Middle frontal gyrus (tissue), 1 donor: ENCODE measurements at regions not wholly inside any gene's neighbourhood (a gene's known extent, or its start where the extent isn't known, plus 50 kb on each side); places are given as distances from the start of the nearest gene placed in this dataset.
"Not testable (repeated sequence)": the region's sequence is repeated elsewhere in the genome, so short reads cannot be mapped to it uniquely, and the experiment has no call there.

Experiments
- DNase-seq: peaks from one replicate; pipeline ENCODE4 v3.0.0-alpha.2; 2015; ENCODE audit warnings: low spot score; ENCODE audit errors: extremely low spot score

DNA sequence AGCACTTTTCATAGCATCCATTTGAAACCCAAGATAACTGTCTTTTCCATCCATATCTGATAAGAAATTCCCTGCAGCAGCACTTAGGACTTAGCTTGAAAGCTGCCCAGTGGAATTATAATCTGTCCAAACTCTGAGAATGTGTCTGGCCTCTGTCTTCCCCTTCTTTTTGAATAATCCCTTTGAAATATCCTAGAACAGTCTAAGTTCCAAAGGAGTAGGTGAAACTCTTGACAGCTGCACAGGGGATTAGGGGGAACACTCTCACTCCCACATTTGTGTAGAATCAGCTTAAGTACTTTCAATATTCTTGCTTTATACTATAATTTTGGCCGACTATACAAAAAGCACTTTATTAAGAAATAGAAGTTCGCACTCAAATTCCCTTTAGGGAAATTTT lies 157.7 kb downstream of the PAPSS1 start:
- DNase-seq = no peak

DNA sequence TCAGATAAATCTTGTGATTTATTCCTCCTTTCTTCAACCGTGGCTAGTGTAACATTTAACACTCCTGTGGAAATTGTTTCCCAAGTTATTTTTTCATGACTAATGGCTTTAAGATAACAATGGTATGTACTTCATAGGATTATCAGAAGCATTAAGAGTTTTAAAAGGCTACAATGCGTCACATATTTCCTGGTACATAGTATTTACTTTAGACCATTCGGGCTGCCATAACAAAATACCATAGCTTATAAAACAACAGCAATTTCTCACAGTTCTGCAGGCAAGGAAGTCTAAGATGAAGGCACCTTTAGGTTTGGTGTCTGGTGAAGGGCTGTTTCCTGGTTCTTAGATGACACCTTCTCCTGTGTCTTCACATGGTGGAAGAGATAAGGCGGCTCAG lies 158.6 kb downstream of the PAPSS1 start:
- no peak for DNase-seq

DNA sequence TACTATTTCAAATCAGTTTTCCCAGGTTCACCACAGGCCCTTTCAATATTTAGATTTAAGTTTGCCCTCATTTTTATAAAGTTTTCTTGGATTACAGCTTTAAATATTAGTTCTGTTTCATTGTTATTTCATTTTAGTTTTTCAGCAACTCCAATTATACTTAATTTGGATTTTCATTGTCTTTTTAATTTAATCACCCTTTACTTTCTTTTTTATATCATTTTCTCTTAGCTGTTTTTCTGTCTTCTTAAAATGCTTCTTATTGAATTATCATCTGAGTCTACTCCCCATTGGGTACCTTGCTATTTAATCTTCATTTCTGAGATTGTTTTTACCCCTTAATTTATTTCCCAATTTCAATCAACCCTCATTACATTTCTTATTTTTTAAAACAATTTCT lies 160.4 kb downstream of the PAPSS1 start:
- no peak for DNase-seq

GRCh38 chr4:107552306-107552705 lies 167.7 kb downstream of the PAPSS1 start:
- DNase-seq = no peak

- DNase-seq = no peak
Observed at GRCh38 chr4:107548211-107548905, 171.7 kb downstream of the PAPSS1 start.

DNA sequence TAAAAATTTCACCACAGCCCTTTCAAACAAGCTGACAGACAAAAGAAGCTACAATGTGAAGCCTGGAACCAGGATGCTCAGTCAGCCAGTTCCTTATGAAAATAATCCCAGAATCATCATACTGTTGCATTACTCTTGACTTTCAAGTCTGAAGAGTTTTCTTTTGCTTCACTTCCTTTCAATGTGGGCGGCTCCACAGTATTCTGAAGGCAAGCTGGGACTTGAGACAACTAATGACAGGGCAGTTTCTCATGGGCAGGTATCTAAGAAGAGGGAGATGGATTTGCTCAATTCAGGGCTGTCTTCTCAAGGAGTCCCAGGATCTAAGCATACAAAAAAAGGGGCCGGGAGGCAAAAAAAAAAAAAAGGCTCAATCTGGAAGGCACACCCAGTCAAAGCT lies 173.4 kb downstream of the PAPSS1 start:
- DNase-seq = no peak

GRCh38 chr4:107541511-107541910 lies 178.5 kb downstream of the PAPSS1 start:
- DNase-seq = no peak

DNA sequence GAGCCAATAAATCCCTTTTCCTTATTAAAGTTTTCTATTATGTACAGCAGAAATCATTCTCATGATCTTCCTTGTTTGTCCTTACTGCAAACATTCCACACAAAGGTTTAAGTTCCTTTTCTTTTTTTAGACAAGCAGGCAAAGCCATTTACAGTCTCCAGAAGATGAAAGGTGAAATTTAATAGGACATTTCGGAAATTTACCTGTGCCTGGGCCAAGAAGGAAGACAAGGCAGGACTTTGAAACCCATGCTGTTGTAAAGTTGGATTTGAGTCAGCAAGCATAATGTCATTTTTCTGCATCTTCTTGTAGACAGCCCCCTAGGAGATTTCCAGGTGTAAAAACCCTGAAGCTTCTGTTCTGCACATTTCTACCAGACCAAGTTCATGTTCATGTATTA lies 188.1 kb downstream of the PAPSS1 start:
- DNase-seq = no peak

- no peak for DNase-seq
Observed at GRCh38 chr4:107520368-107520767, 199.7 kb downstream of the PAPSS1 start.

DNA sequence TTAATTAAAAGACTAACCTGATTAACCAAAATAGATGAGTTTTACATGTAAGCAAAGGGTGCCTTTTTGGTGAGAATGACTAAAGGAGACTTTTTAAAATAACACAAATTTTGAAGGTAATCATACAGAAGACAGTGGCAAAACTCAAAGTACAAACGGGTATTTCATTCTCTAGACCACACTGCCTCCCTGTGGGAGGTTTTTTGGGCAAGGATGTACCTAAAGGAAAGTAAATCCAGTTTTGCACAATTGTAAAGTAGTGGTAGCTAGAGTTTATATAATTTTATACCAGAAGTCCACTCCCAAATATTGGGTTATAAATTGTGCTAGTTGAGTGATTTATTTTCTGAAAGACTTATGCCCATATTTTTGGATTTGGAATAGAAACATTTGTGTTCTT lies 201.0 kb downstream of the PAPSS1 start:
- DNase-seq = no peak

DNA sequence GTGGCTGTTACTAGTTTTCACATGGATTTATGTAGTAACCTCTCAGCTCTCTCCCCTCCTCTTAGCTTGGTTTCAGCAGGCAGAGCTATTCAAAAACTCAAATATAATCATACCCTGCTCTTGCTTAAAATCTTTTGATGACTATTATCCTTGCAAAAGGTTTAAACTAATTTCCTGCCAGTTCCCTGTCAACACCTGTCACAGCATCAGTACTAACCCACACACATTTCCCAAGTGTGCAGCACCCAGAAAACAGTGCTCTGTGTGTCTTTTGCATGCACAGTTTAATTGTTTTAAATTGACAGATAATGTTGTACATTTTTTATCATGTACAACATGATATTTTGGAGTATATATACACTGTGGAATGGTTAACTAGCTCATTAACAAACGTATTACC lies 202.0 kb downstream of the PAPSS1 start:
- DNase-seq = no peak

DNA sequence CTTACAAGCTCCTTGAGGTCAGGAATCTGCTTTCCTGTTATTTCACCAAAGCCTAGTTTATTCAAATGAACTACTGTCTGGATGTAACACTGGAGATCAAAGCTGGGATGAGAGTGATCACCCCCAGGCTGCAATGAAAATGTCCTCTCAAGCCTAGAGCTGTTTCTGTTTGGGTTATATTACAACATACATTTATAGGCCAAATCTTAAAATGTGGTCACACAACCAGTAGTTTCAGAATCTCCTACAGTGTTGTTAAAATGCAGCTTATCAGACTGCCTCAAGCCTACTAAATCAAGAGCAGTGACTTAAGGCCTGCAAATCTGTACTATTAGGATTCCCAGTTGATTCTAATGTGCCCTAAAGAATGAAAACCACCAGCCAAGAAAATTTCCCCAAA lies 207.5 kb downstream of the PAPSS1 start:
- DNase-seq = no peak

DNA sequence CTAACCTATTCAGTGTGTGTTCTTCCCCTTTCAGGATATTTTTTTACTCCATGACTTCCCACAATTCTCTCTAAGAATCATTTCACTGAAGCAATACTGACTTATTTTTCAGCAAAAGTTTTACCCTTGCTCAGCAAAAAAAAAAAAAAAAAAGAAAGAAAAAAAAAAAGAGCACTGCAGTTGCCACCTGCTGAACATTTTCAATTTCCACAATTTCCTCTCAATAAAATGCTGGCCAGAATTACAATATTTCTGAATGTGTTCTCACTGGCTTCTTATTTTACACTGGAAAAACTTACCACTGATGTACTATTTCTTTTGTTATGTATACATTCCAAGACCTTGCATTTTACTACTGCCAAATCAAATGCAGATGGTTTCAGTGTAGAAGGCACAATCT lies 210.4 kb downstream of the PAPSS1 start:
- no peak for DNase-seq

GRCh38 chr4:107500551-107500950 lies 219.5 kb downstream of the PAPSS1 start:
- no peak for DNase-seq

- no peak for DNase-seq
Observed at GRCh38 chr4:107497054-107497453, 223.0 kb downstream of the PAPSS1 start.

DNA sequence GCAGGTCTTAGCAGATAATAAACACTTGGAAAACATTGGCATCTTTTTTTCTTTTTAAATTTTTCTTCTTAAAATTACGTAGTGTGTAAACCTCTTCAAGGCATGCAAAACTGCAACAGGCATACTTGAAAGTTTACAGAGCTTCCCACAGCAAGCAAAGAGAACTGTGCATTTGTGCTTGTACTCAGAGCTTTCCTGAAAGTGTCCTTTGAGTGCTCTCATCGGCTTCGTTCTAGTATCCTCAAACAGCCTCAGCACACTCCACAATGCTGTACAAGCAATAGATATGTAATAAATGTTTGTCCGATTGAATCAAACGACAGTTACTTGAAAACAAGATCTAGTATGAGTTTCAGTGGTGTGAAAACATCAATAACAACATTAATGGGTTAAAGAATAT lies 227.5 kb downstream of the PAPSS1 start:
- no peak for DNase-seq

DNA sequence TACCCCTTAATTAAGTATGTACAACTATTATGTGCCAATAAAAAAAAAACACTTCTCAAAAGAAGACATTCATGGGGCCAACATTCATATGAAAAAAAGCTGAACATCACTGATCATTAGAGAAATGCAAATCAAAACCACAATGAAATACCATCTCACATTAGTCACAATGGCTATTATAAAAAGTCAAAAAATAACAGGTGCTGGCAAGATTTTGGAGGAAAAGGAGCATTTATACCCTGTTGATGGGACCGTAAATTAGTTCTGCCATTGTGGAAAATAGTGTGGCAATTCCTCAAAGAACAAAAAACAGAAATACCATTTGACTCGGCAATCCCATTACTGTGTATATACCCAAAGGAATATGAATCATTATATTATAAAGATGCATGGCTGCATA lies 229.9 kb downstream of the PAPSS1 start:
- no peak for DNase-seq

- DNase-seq = not testable (repeated sequence)
Observed at GRCh38 chr4:107483621-107484020, 236.4 kb downstream of the PAPSS1 start.

DNA sequence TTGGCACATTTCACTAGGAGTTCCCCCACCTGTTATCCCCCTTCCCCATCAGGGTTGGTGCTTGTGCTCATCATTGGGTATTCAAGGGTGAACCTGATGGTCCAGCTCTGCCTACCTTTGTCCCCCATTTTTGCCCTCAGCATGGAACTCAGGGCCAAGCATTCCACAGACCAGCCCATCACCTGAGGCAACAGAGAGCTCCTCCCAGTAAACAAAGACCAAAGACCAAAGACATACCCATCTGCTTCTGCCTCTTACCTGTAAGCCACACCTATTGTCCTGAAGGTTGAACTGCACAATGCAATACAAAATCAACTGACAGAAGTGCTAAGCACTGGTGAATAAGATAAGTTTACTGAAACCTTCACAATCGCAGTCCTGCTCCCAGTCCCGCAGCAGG lies 237.5 kb downstream of the PAPSS1 start:
- no peak for DNase-seq

GRCh38 chr4:107478327-107478980 lies 241.6 kb downstream of the PAPSS1 start:
- no peak for DNase-seq

- DNase-seq = no peak
Observed at GRCh38 chr4:107473126-107473525, 246.9 kb downstream of the PAPSS1 start.

DNA sequence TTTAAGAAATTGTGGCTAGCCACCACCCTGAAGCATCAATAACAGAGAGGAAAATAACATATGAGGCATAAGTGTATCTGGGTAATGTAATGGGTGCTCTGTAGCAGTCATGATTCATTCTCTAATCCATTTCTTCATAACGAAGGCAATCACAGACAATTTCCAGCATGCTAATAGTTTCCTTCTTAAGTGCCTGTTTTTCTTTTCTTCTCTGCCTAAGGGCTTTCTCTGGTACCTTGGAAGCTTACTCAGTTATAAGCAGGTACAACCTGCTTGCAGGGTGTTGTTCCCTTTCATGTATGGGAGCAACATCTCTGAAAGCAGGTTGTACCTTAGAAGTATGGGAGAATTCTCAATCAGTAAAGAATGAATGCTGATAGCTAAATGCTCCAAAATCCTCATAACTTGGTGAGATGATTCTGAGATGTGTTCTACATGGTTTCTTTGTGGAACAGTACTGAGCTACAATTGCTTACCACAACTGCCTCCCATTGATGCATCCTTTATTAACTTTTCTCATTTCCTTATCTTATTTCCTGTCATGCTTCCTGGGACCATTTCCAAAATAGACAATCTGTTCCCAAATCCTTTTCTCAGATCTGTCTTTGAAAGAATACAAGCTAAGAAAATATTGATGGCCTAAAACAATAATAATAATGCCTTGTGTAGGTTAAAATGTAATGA lies 247.6 kb downstream of the PAPSS1 start:
- DNase-seq = no peak

- DNase-seq = no peak
Observed at GRCh38 chr4:107470173-107470572, 249.9 kb downstream of the PAPSS1 start.
